H9 (cell line): ENCODE measurements at regions not wholly inside any gene's neighbourhood (a gene's known extent, or its start where the extent isn't known, plus 50 kb on each side); places are given as distances from the start of the nearest gene placed in this dataset.

ENCODE experiments used
- DNase-seq: peaks from one replicate; pipeline ENCODE4 v3.0.0-alpha.2; 2017
- H2AFZ ChIP-seq: one replicate; pipeline ENCODE4 v1.6.1; 2013; ENCODE audit warnings: mild to moderate bottlenecking, low read length, control low read depth, moderate library complexity
- H2AK5ac ChIP-seq: 2 replicates; pipeline ENCODE4 v1.6.1; 2013; ENCODE audit warnings: low read length, control low read depth, mixed read lengths; ENCODE audit not compliant: insufficient read length
- H2BK120ac ChIP-seq: one replicate; pipeline ENCODE4 v1.6.1; 2013; ENCODE audit warnings: low read depth, mild to moderate bottlenecking, low read length, control low read depth, inconsistent platforms; ENCODE audit not compliant: poor library complexity, severe bottlenecking
- H2BK12ac ChIP-seq: 2 replicates; pipeline ENCODE4 v1.6.1; 2013; ENCODE audit warnings: low read length, control low read depth, mixed read lengths, low read depth; ENCODE audit not compliant: insufficient read length
- H2BK15ac ChIP-seq: 2 replicates; pipeline ENCODE4 v1.6.1; 2013; ENCODE audit warnings: low read depth, low read length, control low read depth
- H2BK20ac ChIP-seq: one replicate; pipeline ENCODE4 v1.6.1; 2013; ENCODE audit warnings: low read depth, mild to moderate bottlenecking, low read length, control low read depth, inconsistent platforms; ENCODE audit not compliant: poor library complexity, severe bottlenecking
- H2BK5ac ChIP-seq: 2 replicates; pipeline ENCODE4 v1.6.1; 2013; ENCODE audit warnings: low read length, control low read depth, mixed read lengths; ENCODE audit not compliant: insufficient read length
- H3K14ac ChIP-seq: 2 replicates; pipeline ENCODE4 v1.6.1; 2013; ENCODE audit warnings: low read length, control low read depth; ENCODE audit not compliant: insufficient read depth
- H3K18ac ChIP-seq: 2 replicates; pipeline ENCODE4 v1.6.1; 2013; ENCODE audit warnings: low read depth, mild to moderate bottlenecking, mixed read lengths, low read length, control low read depth; ENCODE audit not compliant: insufficient read length
- H3K23ac ChIP-seq: 2 replicates; pipeline ENCODE4 v1.6.1; 2013; ENCODE audit warnings: low read length, control low read depth, mixed read lengths, low read depth; ENCODE audit not compliant: insufficient read length
- H3K23me2 ChIP-seq: 2 replicates; pipeline ENCODE4 v1.6.1; 2013; ENCODE audit warnings: low read depth, mild to moderate bottlenecking, mixed read lengths, low read length, control low read depth; ENCODE audit not compliant: insufficient read length, poor library complexity, severe bottlenecking
- H3K27ac ChIP-seq: 2 replicates; pipeline ENCODE4 v1.5.1; 2013; ENCODE audit warnings: low read length, control low read depth, mixed read lengths, low read depth; ENCODE audit not compliant: insufficient read length
- H3K27me3 ChIP-seq: 2 replicates; pipeline ENCODE4 v1.6.1; 2013; ENCODE audit warnings: low read length, control low read depth, inconsistent platforms; ENCODE audit not compliant: insufficient read depth
- H3K4ac ChIP-seq: 2 replicates; pipeline ENCODE4 v1.6.1; 2013; ENCODE audit warnings: low read depth, mild to moderate bottlenecking, control low read depth, inconsistent platforms, low read length, moderate library complexity
- H3K4me1 ChIP-seq: 2 replicates; pipeline ENCODE4 v1.6.1; 2013; ENCODE audit warnings: low read length, control low read depth, inconsistent platforms; ENCODE audit not compliant: insufficient read depth
- H3K4me2 ChIP-seq: 2 replicates; pipeline ENCODE4 v1.6.1; 2013; ENCODE audit warnings: low read length, control low read depth, mixed read lengths; ENCODE audit not compliant: insufficient read length, insufficient read depth
- H3K56ac ChIP-seq: 2 replicates; pipeline ENCODE4 v1.6.1; 2013; ENCODE audit warnings: low read depth, mild to moderate bottlenecking, mixed read lengths, low read length, control low read depth; ENCODE audit not compliant: insufficient read length
- H3K79me1 ChIP-seq: 2 replicates; pipeline ENCODE4 v1.6.1; 2013; ENCODE audit warnings: low read depth, mild to moderate bottlenecking, moderate library complexity, low read length, control low read depth, inconsistent platforms; ENCODE audit not compliant: insufficient read depth, poor library complexity, severe bottlenecking
- H3K79me2 ChIP-seq: 2 replicates; pipeline ENCODE4 v1.6.1; 2013; ENCODE audit warnings: low read length, control low read depth, inconsistent platforms; ENCODE audit not compliant: insufficient read depth
- H3K9ac ChIP-seq: 2 replicates; pipeline ENCODE4 v1.6.1; 2013; ENCODE audit warnings: low read length, control low read depth, mixed read lengths; ENCODE audit not compliant: insufficient read length; ENCODE audit errors: extremely low read depth
- H3K9me3 ChIP-seq: one replicate; pipeline ENCODE4 v1.6.1; 2013; ENCODE audit warnings: low read depth, low read length, inconsistent platforms; ENCODE audit not compliant: control insufficient read depth
- H3T11ph ChIP-seq: one replicate; pipeline ENCODE4 v1.6.1; 2013; ENCODE audit warnings: mild to moderate bottlenecking, low read length, control low read depth, inconsistent platforms
- H4K20me1 ChIP-seq: one replicate; pipeline ENCODE4 v1.6.1; 2013; ENCODE audit not compliant: control insufficient read depth, insufficient read length, insufficient read depth
- H4K5ac ChIP-seq: 2 replicates; pipeline ENCODE4 v1.6.1; 2013; ENCODE audit warnings: low read depth, mild to moderate bottlenecking, mixed read lengths, low read length, control low read depth; ENCODE audit not compliant: insufficient read length
- H4K8ac ChIP-seq: replicated peaks from 2 replicates; pipeline ENCODE4 v1.6.1; 2013; ENCODE audit warnings: low read length, control low read depth, mixed read lengths, low read depth; ENCODE audit not compliant: insufficient read length
- H4K91ac ChIP-seq: 2 replicates; pipeline ENCODE4 v1.6.1; 2013; ENCODE audit warnings: low read depth, mild to moderate bottlenecking, moderate library complexity, mixed read lengths, low read length, control low read depth; ENCODE audit not compliant: insufficient read length
- H3K27ac Mint-ChIP-seq, 3 experiments: 2 replicates in 2 of 3; 3 replicates in 1 of 3; pipeline ENCODE4 v1.8.0; 2020 to 2021; ENCODE audit warnings: mixed read lengths in 3 of 3, mild to moderate bottlenecking in 1 of 3, moderate library complexity in 1 of 3
- H3K27me3 Mint-ChIP-seq: 2 replicates; pipeline ENCODE4 v1.8.0; 2021; ENCODE audit warnings: low read depth, mild to moderate bottlenecking, moderate library complexity, mixed read lengths
- H3K36me3 Mint-ChIP-seq, 3 experiments: 2 replicates in 2 of 3; 3 replicates in 1 of 3; pipeline ENCODE4 v1.8.0; 2020 to 2021; ENCODE audit warnings: low read depth in 3 of 3, mixed read lengths in 3 of 3; ENCODE audit not compliant: insufficient read depth in 1 of 3
- H3K4me1 Mint-ChIP-seq, 2 experiments: 2 replicates each; pipeline ENCODE4 v1.8.0; 2020; ENCODE audit warnings: mixed read lengths in 2 of 2
- H3K4me3 Mint-ChIP-seq, 2 experiments: 2 replicates in 1 of 2; 3 replicates in 1 of 2; pipeline ENCODE4 v1.8.0; 2020 to 2021; ENCODE audit warnings: mild to moderate bottlenecking in 2 of 2, mixed read lengths in 2 of 2, moderate library complexity in 1 of 2
- H3K9me3 Mint-ChIP-seq, 2 experiments: 2 replicates in 1 of 2; 3 replicates in 1 of 2; pipeline ENCODE4 v1.8.0; 2020; ENCODE audit warnings: mild to moderate bottlenecking in 2 of 2, mixed read lengths in 2 of 2, moderate library complexity in 1 of 2
- WGBS: extraction: QIAGEN DNeasy Blood & Tissue Kit; methylation state at CpG from one replicate; pipeline ENCODE4 v1.1.7; 2013; ENCODE audit warnings: missing lambda C conversion rate, low lambda C conversion rate, mixed read lengths; ENCODE audit not compliant: insufficient read length; ENCODE audit errors: extremely low coverage; 5-methylcytosine and 5-hydroxymethylcytosine counted together
- TF ChIP-seq, protein P1 (sequence below): fragments of 200-600 bp; sonication (generic); conservative IDR thresholded peaks from 3 replicates; pipeline ENCODE4 v1.8.0; 2021; ENCODE audit warnings: antibody characterized with exemption, mild to moderate bottlenecking

DNA sequence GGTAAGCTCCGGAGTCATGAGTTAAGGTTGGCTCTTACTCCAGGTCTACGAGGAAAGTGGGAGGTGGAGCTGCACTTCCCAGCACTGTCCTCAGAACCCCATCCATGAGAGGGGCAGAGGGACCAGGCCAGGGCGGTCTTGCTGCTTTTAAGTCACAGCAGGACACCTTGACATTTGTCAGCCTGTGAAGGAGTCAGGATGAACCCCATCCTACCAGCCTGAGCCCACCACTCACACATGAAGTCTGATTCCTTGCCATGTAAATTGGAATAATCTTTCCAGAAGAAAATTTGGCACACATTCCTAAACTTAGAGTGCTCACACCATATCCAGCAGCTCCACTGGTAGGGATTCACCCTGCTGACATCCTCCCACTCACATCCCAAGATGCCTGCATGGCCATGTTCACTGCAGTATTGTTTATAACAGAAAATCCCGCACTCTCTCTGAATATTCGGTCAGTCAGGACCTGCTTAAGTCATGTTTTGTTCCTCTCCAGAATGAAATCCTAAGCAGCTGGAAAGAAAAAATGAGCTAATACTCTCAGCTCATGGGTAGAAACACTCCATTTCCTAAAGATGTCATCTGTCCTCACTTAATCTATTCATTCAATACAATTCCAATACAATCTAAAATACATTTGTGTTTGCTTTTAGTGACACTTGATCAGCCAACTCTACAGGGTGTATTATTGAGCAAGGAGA is 79.3 kb upstream of the COL5A1 start:
- Histone ChIP-seq H3K4me2 (no peak overlapping the region), H2BK15ac (no peak overlapping the region), H2AFZ (no peak overlapping the region), H3K14ac (no peak overlapping the region), H3K79me1 (no peaks in the 10 kb centered on the region), H2BK20ac (no peak overlapping the region), H4K20me1 (no peaks in the 10 kb centered on the region), H2BK120ac (no peak overlapping the region), H3K27ac (no peak overlapping the region), H3K9ac (no peak overlapping the region), H3K4me1 (no peaks in the 10 kb centered on the region), H3K79me2 (no peaks in the 10 kb centered on the region), H4K5ac (no peak overlapping the region), H3K23ac (no peak overlapping the region), H3K56ac (no peak overlapping the region), H2AK5ac (no peak overlapping the region), H3K18ac (no peak overlapping the region), H3K23me2 (no peaks in the 10 kb centered on the region), H3T11ph (no peak overlapping the region), H4K8ac (no peak overlapping the region), H2BK12ac (no peak overlapping the region), H3K9me3 (no peaks in the 10 kb centered on the region), H2BK5ac (no peak overlapping the region), H4K91ac (no peak overlapping the region), H3K27me3 (no peaks in the 10 kb centered on the region), H3K4ac (no peak overlapping the region)
- WGBS: no CpG with 5 or more reads among the region's 5 CpGs
- Mint-ChIP-seq H3K9me3 (peaks cover 11 to 18% of the 10 kb centered on the region in 2 experiments; a peak in 4 of 5 replicates), H3K4me3 (no peak overlapping the region), H3K27me3 (peaks cover 16% of the 10 kb centered on the region), H3K27ac (no peak overlapping the region), H3K4me1 (no peaks in the 10 kb centered on the region), H3K36me3 (no peaks in the 10 kb centered on the region; a peak in 1 of 7 replicates)
- DNase-seq: no peak
- TF ChIP-seq, protein P1, sequence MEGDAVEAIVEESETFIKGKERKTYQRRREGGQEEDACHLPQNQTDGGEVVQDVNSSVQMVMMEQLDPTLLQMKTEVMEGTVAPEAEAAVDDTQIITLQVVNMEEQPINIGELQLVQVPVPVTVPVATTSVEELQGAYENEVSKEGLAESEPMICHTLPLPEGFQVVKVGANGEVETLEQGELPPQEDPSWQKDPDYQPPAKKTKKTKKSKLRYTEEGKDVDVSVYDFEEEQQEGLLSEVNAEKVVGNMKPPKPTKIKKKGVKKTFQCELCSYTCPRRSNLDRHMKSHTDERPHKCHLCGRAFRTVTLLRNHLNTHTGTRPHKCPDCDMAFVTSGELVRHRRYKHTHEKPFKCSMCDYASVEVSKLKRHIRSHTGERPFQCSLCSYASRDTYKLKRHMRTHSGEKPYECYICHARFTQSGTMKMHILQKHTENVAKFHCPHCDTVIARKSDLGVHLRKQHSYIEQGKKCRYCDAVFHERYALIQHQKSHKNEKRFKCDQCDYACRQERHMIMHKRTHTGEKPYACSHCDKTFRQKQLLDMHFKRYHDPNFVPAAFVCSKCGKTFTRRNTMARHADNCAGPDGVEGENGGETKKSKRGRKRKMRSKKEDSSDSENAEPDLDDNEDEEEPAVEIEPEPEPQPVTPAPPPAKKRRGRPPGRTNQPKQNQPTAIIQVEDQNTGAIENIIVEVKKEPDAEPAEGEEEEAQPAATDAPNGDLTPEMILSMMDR: no peak
